Neural progenitor cell (in vitro differentiated cells): ENCODE measurements at regions not wholly inside any gene's neighbourhood (a gene's known extent, or its start where the extent isn't known, plus 50 kb on each side); places are given as distances from the start of the nearest gene placed in this dataset.

Source experiments
- DNase-seq: peaks from one replicate; pipeline ENCODE4 v3.0.0-alpha.2; 2016; ENCODE audit warnings: low spot score
- H2AFZ ChIP-seq: fragments of 200-600 bp; sonication (generic); replicated peaks from 2 replicates; pipeline ENCODE4 v1.6.1; 2016; ENCODE audit warnings: antibody characterized with exemption
- H3F3A ChIP-seq: fragments of 200-600 bp; sonication (generic); 2 replicates; pipeline ENCODE4 v1.6.1; 2016; ENCODE audit warnings: antibody characterized with exemption, low read depth
- H3K27ac ChIP-seq: fragments of 200-600 bp; sonication (generic); 2 replicates; pipeline ENCODE4 v1.5.1; 2016; ENCODE audit warnings: mild to moderate bottlenecking
- H3K27me3 ChIP-seq: fragments of 200-600 bp; sonication (generic); 2 replicates; pipeline ENCODE4 v1.6.1; 2016; ENCODE audit warnings: mild to moderate bottlenecking, moderate library complexity
- H3K36me3 ChIP-seq: fragments of 200-600 bp; sonication (generic); 2 replicates; pipeline ENCODE4 v1.5.1; 2016
- H3K4me1 ChIP-seq: fragments of 200-600 bp; sonication (generic); 2 replicates; pipeline ENCODE4 v1.6.1; 2016; ENCODE audit warnings: mixed run types
- H3K4me2 ChIP-seq: fragments of 200-600 bp; sonication (generic); 2 replicates; pipeline ENCODE4 v1.6.1; 2016
- H3K4me3 ChIP-seq: fragments of 200-600 bp; sonication (generic); 2 replicates; pipeline ENCODE4 v1.5.1; 2016
- H3K79me2 ChIP-seq: fragments of 200-600 bp; sonication (generic); 2 replicates; pipeline ENCODE4 v1.6.1; 2016; ENCODE audit warnings: low read depth
- H3K9ac ChIP-seq: fragments of 200-600 bp; sonication (generic); 2 replicates; pipeline ENCODE4 v1.6.1; 2016
- H3K9me3 ChIP-seq: fragments of 200-600 bp; sonication (generic); 2 replicates; pipeline ENCODE4 v1.5.1; 2016; ENCODE audit warnings: low read depth
- H4K20me1 ChIP-seq: fragments of 200-600 bp; sonication (generic); 2 replicates; pipeline ENCODE4 v1.6.1; 2016; ENCODE audit warnings: low read depth
- H3K27ac Mint-ChIP-seq: 3 replicates; pipeline ENCODE4 v1.8.0; 2021; ENCODE audit warnings: mixed read lengths
- H3K27me3 Mint-ChIP-seq: 2 replicates; pipeline ENCODE4 v1.8.0; 2022; ENCODE audit warnings: low read depth, mild to moderate bottlenecking, inconsistent platforms, moderate library complexity, mixed read lengths; ENCODE audit not compliant: insufficient read depth
- H3K36me3 Mint-ChIP-seq: 3 replicates; pipeline ENCODE4 v1.8.0; 2021; ENCODE audit warnings: mixed read lengths
- H3K4me1 Mint-ChIP-seq: 3 replicates; pipeline ENCODE4 v1.8.0; 2021; ENCODE audit warnings: mixed read lengths
- H3K4me3 Mint-ChIP-seq: 3 replicates; pipeline ENCODE4 v1.8.0; 2021; ENCODE audit warnings: mild to moderate bottlenecking, moderate library complexity, mixed read lengths
- H3K9me3 Mint-ChIP-seq: 3 replicates; pipeline ENCODE4 v1.8.0; 2020; ENCODE audit warnings: mixed read lengths
- CTCF ChIP-seq: fragments of 200-600 bp; sonication (generic); IDR thresholded peaks from 2 replicates; pipeline ENCODE4 v1.5.1; 2017; ENCODE audit warnings: antibody characterized with exemption, mild to moderate bottlenecking
- EZH2 ChIP-seq: fragments of 200-600 bp; sonication (generic); IDR thresholded peaks from 2 replicates; pipeline ENCODE4 v1.6.1; 2017; ENCODE audit warnings: antibody characterized with exemption, mild to moderate bottlenecking, moderate library complexity
- EZH2phosphoT487 ChIP-seq: fragments of 200-600 bp; sonication (generic); IDR thresholded peaks from 2 replicates; pipeline ENCODE4 v1.6.1; 2017; ENCODE audit warnings: antibody characterized with exemption

- H3K9me3 ChIP-seq: no peaks in the 10 kb centered on the region
- no peaks in the 10 kb centered on the region for H3F3A ChIP-seq
- H3K4me2 ChIP-seq: no peak overlapping the region
- no peak for DNase-seq
- no peaks in the 10 kb centered on the region for H4K20me1 ChIP-seq
- no peaks in the 10 kb centered on the region for H3K27me3 ChIP-seq
- no peaks in the 10 kb centered on the region for H3K79me2 ChIP-seq
- no peak overlapping the region for H3K27ac Mint-ChIP-seq
- no peak for TF ChIP-seq CTCF
- TF ChIP-seq EZH2phosphoT487: no peak
- no peak for TF ChIP-seq EZH2
- no peak overlapping the region for H3K4me3 ChIP-seq
- H3K4me3 Mint-ChIP-seq: no peak overlapping the region
- H3K36me3 Mint-ChIP-seq: no peaks in the 10 kb centered on the region
- no peak overlapping the region for H3K27ac ChIP-seq
- H3K4me1 ChIP-seq: no peaks in the 10 kb centered on the region
- H3K4me1 Mint-ChIP-seq: peaks cover 3% of the 10 kb centered on the region
- H3K36me3 ChIP-seq: no peaks in the 10 kb centered on the region
- no peak overlapping the region for H3K9ac ChIP-seq
- peaks cover 8% of the 10 kb centered on the region for H3K27me3 Mint-ChIP-seq
- H3K9me3 Mint-ChIP-seq: no peaks in the 10 kb centered on the region
- no peak overlapping the region for H2AFZ ChIP-seq
Measured at GRCh38 chr17:79542718-79543117, 68.1 kb downstream of the RBFOX3 start.

GRCh38 chr17:79541056-79541850, 69.6 kb downstream of the RBFOX3 start:
- Mint-ChIP-seq H3K36me3 (no peaks in the 10 kb centered on the region), H3K4me1 (peaks cover 3% of the 10 kb centered on the region), H3K27ac (no peak overlapping the region), H3K9me3 (no peaks in the 10 kb centered on the region), H3K4me3 (no peak overlapping the region), H3K27me3 (peaks cover 6% of the 10 kb centered on the region)
- DNase-seq: no peak
- no peak for TF ChIP-seq EZH2phosphoT487
- TF ChIP-seq EZH2: no peak
- TF ChIP-seq CTCF: no peak
- no peak overlapping the region for H3K4me3 ChIP-seq
- no peaks in the 10 kb centered on the region for H3K79me2 ChIP-seq
- no peak overlapping the region for H2AFZ ChIP-seq
- no peaks in the 10 kb centered on the region for H3K4me1 ChIP-seq
- no peak overlapping the region for H3K9ac ChIP-seq
- H3K36me3 ChIP-seq: no peaks in the 10 kb centered on the region
- no peak overlapping the region for H3K27ac ChIP-seq
- no peak overlapping the region for H3K4me2 ChIP-seq
- no peaks in the 10 kb centered on the region for H3K27me3 ChIP-seq
- no peaks in the 10 kb centered on the region for H3K9me3 ChIP-seq
- no peaks in the 10 kb centered on the region for H3F3A ChIP-seq
- H4K20me1 ChIP-seq: no peaks in the 10 kb centered on the region

- Histone ChIP-seq H3K79me2 (no peaks in the 10 kb centered on the region), H3K27ac (no peak overlapping the region), H2AFZ (no peak overlapping the region), H3K9ac (no peak overlapping the region), H4K20me1 (no peaks in the 10 kb centered on the region), H3K4me2 (no peak overlapping the region), H3K36me3 (no peaks in the 10 kb centered on the region), H3K9me3 (no peaks in the 10 kb centered on the region), H3K27me3 (no peaks in the 10 kb centered on the region), H3K4me1 (no peaks in the 10 kb centered on the region), H3K4me3 (no peak overlapping the region), H3F3A (no peaks in the 10 kb centered on the region)
- no peak for TF ChIP-seq EZH2phosphoT487
- TF ChIP-seq EZH2: no peak
- no peak for TF ChIP-seq CTCF
- Mint-ChIP-seq H3K4me3 (no peak overlapping the region), H3K36me3 (no peaks in the 10 kb centered on the region), H3K4me1 (peaks cover 7% of the 10 kb centered on the region), H3K27ac (no peak overlapping the region), H3K27me3 (peaks cover 3% of the 10 kb centered on the region), H3K9me3 (no peaks in the 10 kb centered on the region)
- no peak for DNase-seq
Measured at GRCh38 chr17:79539944-79540705, 70.7 kb downstream of the RBFOX3 start.
